ENCODE measurements at regions not wholly inside any gene's neighbourhood (a gene's known extent, or its start where the extent isn't known, plus 50 kb on each side); places are given as distances from the start of the nearest gene placed in this dataset.

- TF ChIP-seq CTCF (IDR thresholded peaks at IDR 0.05) (no peak), ZFX (IDR thresholded peaks at IDR 0.05; ENCODE audit: borderline replicate concordance) (no peak)
Observed at GRCh38 chr2:156145976-156146375, 186.5 kb downstream of the NR4A2 start.
